ENCODE measurements at regions not wholly inside any gene's neighbourhood (a gene's known extent, or its start where the extent isn't known, plus 50 kb on each side); places are given as distances from the start of the nearest gene placed in this dataset.
A peak's percentile ranks its signal among the peaks of the same experiment; 100 is the strongest.

DNA sequence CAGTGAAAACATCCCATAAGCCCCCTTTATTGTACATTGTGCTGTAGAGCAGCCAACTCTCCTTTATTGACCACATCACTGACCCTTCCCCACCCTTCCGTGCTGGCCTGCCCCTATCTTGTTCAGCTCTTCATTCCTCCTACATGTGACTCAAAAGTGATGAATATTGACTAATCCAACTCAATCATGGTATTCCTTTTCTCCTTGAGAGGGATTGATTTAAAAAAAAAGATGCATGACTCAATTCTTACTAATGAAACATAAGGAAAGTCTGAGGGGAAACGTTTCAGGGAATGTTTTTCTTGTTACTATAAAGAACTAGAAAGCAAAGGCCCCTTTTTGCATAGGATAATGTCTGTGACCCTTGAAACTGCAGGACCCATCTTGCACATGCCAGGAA lies 125.2 kb upstream of the SOX9 start:
- DNase-seq (ENCODE audit: low read depth in 3 of 3, low spot score in 2 of 3), result no peak

DNA sequence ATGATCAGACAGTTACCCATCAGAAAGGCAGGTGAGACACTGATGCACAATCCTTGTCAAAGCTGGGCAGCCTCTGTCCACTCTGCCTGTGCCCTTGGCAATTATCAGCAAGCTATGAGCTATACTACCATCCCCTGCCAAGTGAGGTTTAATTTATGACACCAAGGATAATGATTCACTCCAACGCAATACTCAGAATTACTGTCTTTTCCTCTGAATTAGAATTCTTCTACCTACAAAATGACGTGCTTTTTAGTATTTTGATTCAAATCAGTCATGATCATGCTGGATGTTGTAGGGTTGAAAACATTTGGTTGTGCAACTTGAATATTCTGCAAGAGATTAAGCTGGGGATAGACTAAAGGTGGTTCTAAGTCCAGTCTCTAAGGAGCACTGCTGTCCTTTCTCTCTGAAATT lies 116.8 kb upstream of the SOX9 start:
- no peak for DNase-seq (ENCODE audit: low read depth in 3 of 3, low spot score in 2 of 3)

DNA sequence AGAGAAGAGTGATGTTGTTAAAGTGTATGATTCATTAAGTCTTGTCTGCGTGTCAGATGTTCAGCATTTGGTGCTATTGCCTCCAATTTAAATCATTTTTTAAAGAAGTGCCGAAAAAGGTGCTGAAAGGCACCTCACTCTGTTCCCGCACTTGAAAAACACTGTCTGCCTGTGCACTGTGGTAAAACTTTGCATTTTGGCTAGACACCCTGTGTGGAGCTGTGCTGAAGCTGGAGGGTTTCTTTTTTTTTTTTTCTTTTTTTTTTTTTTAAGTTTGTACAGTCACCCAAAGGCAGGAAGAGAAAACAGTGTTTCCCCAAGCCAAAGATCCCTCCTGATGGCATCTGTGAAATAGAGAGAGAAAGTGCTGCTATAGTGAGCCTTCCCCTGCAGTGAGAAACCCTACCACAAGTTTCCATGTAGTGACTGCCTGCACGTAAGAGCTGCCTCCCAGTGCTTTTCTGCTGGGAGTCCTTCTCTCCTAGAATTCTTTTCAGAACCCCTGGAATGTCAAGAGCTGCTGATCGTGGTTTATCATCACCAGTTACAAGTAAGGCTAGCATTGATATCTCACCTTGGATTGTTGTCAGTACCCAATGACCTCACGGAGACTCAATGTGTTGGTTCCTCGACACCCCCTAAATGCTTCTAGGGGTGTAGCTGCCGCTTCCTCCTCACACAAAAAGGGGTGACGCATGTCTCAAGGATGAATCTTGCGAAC lies 116.0 kb upstream of the SOX9 start:
- no peak for DNase-seq (ENCODE audit: low read depth in 3 of 3, low spot score in 2 of 3)

DNA sequence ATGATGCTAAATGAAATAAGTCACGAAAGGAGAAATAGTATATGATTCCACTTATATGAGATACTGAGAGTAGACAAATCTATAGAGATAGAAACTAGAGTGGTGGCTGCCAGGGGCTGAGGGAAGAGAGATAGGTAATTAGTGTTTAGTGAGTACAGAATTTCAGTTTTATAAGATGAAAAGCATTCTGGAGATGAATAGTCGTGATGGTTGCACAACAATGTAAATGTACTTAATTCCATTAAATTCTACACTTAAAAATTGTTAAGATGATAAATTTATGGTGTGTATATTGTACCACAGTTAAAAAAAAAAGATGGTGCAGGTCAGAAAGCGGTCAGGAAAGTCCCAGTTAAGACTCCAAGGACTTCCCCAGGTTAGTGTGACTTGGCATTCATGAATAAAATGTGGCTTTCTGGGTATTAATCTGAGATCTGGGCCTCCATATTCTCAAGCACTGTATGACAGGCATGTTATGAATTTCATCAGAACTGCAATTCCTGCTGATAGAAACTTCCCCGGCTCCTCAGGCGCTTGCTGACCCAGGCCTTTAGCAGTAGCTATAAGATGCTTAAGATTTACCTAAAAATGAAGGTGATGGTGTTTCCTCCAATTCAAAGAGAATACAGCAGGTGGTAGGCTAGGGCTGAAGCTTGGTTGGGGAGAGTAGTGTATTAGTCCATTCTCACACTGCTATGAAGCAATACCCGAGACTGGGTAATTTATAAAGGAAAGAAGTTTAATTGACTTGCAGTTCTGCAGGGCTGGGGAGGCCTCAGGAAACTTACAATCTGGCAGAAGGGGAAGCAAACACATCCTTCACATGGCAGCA lies 115.3 kb upstream of the SOX9 start:
- no peak for DNase-seq (ENCODE audit: low read depth in 3 of 3, low spot score in 2 of 3)

DNA sequence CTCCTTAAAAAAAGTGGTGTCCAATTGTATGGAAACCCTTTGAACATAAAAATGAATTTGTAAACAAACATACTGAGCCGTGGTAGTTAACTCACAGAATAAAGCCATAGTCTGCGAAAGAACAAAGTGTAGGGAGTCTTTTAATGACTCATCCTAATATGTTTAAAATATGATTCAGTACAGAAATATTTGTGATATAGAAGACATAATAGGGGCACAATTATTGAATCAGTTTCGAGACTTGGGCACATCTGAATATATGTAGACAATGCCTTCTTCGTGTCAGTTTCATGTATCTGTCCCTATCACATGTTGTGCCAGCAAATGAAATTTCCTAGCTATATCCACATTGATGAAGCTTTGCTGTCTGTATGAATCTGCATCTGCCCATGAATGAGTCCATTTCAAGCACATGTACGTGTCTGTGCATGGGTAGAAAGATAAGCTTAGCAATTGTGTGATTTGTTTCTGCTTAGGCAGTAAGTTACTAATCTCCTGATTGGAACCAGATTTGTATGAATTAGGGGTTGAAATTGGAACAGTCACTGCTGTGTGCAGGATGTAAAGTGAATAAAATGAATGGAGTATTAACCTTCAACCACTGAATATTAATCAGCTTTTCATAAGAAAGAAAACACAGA lies 112.5 kb upstream of the SOX9 start:
- DNase-seq (ENCODE audit: low read depth in 3 of 3, low spot score in 2 of 3), result no peak

DNA sequence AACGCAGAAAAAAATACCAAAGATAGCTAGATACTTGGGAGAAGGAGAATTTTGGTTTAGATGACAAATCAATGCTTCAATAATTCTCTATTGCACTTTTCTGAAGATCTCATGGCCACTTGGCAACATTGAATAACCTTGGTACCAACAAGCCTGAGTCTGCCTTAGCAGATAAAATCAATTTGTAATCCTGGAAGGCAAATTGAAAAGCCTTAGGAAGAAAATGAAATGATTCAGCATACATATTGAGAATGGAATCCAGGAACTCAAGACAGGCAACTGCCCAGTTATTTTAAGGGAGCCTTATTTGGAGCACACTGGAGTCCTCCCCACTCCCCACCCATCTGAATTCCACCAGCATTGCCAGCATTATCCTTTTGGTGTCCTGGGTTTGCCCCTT lies 109.3 kb upstream of the SOX9 start:
- no peak for DNase-seq (ENCODE audit: low read depth in 3 of 3, low spot score in 2 of 3)

DNA sequence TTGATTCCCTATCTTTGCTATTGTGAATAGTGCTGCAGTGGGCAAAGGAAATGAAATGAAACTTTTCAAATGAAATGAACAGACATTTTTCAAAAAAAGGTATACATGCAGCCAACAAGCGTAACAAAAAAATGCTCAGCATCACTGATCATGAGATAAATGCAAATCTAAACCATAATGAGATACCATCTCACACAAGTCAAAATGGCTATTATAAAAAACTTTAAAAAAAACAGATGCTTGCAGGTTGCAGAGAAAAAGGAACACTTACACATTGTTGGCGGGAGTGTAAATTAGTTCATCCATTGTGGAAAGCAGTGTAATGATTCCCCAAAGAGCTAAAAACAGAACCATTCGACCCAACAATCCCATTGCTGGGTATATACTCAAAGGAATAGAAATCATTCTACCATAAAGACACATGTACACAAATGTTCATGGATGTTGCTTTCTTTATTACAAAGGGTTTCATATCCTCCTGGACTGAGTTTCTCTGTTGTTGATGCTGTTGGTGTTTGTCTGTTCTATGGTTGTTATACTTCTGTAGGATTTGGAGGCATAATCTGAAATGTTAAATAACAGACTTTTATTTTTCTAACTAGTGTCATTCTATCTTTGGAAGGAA lies 99.3 kb upstream of the SOX9 start:
- DNase-seq (ENCODE audit: low read depth in 3 of 3, low spot score in 2 of 3), result no peak

DNA sequence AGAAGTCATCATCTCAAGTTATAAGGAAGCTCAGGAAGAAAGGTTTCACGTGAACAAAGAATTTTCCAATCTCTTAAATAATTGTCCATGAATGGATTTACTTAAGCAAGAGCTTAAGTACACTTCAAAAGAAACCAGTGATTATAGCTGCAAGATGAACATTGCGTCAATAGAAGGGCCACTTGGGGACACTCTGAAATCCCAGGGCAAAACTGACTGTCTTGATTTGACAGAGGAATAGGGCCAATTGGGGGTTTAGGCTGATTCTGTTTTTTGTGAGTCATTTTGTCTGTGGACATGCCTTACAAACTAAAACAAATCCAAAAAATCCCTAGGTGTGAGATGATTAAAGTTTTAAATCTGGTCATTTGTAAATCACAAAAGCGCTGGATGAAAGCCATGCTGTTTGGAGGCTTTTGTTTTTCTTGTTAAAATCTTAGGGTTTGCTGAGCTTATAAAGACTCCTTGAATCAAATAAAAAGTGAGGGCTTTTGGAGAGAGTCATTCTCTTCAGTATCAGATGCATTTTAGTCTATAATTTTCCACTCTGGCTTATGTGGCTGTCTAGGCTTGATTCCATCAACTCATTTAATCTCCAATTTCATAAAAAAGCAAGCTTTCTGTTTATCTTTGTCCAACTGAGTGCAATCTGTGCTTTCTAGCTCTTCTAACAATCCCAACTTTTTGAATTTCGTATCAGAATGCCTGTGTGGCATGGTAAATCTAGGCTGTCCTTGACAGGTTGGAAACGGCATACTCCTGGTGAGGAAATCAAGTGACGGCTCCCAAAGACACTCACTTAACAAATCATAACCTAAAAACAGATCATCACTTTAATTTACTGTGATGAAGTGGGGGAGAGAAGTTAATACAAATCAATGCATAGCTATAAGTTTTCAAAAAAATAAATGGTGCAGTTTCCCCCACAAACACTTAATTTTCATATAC lies 98.2 kb upstream of the SOX9 start:
- DNase-seq (ENCODE audit: low read depth in 3 of 3, low spot score in 2 of 3), result no peak

DNA sequence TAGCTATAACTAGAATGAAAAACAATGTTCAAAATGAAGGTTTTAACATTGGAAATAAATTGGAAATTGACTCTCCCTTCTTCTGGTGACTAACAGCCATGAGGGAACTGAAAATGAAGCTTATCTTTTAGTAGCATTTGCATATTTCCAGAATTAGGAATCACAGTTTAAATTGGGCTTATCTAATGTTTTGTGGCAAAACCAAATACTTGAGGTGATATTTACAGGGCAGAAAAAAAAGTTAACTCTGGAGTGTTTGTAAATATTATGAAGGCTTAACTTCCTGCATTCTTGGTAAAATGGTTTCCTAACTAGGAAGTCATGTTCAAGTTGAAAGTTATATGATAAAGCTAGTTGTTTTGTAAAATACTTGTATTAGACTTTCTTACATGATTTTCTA lies 96.4 kb upstream of the SOX9 start:
- DNase-seq (ENCODE audit: low read depth in 3 of 3, low spot score in 2 of 3), result no peak

DNA sequence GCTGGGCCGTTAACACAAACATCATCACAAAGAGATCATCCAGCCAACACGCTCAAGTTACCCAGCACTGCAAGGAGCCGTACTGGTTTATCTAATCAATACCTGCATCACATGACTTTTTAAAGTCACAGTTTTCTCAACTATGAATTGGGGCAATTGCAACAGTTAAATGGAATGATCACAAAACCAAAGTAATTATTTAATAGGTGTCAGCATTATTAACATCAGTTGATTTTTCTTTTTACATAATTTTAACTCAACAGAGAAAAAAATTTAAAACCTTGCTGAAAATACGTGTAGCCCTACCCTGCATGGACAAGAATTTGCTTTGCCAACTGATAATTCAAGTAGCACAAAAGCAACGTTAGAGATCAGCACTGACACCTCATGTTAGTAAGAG lies 95.7 kb upstream of the SOX9 start:
- no peak for DNase-seq (ENCODE audit: low read depth in 3 of 3, low spot score in 2 of 3)

DNA sequence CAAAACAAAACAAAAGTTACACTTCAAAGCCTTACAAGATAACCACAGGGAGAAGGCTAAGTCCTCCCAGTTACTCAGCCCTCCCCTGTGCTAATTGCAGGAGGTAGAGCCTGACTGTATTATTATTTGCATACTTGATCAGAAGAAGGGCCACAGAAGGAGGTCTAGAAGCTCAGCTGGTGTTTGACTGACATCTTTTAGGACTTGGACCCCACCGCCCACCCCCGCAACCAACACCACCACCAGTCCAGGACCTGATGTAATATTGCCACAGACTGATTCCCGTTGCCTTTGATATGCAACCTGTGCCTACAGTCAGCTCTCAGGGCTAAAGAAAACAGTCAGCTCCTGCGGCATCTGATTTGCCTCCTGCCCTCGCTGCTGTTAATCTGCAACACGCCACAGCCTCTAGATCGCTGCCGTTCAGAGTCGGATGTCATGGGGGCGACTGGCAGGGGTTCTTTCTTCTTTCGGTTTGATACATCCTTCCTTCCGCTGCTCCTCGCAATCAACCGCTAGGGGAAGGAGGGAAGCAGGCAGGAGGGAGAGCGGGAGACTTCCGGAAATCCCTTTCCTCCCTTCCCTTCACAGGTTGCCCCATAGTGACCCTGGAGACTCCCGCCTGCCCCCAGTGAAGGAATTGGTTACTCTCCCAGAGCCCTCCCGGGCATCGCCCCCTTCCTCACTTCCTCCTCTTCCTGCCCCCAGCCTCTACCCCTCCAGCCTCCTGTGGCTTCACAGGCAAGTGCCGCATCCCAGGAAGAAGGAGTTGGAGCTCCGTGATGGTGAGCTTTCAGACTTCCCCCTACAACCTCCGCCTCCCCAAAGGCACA lies 90.5 kb upstream of the SOX9 start:
- DNase-seq (ENCODE audit: low read depth in 3 of 3, low spot score in 2 of 3), result peak; percentile 36 to 60 (median 41)

DNA sequence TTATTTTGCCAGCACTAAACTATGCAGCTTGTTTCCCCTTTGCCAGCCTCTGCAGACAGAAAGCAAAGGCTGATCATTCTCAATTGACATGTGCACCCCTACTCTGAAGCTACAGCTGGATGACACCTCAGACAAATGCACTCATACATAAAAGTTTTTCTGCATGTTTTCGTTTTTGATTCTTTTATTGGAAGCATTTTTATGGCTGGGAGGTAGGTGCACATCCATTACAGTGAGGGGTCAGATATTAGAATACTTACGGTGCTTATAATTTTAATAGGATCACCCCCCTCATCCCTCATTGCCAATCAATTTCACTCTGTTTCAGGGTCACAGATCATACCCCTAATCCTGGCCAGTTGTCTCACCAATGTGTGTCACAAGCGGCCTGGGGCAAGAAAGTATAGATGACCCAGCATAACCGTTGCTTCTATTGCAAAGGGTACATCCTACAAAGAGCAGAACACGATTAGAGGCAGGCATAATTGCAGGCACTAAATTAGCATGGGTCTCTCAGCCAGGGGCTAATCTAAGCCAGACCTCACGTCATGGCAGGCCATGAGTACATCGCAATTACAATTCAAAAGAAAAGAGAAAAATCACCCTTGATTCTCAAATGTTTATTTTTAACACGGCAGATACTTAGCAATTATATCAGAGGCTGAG lies 89.5 kb upstream of the SOX9 start:
- DNase-seq (ENCODE audit: low read depth in 3 of 3, low spot score in 2 of 3), result no peak

DNA sequence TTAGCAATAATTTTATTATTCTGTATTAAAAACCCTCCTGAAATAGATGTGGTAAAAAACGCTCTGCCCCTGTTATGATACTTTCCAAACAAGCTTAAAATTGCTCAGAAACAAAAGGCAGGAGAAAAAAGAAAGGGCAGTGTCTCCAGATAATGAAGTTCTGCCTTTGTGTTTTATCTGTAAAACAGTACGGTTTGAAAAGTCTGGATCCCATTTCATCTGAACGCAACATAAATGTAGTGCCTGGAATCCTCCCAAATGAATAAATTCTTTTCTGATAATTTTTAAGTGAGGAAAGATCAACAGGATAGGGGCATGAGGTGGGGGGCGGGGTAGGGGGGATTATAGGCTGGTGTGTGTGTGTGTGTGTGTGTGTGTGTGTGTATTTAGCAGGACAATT lies 87.5 kb upstream of the SOX9 start:
- no peak for DNase-seq (ENCODE audit: low read depth in 3 of 3, low spot score in 2 of 3)

DNA sequence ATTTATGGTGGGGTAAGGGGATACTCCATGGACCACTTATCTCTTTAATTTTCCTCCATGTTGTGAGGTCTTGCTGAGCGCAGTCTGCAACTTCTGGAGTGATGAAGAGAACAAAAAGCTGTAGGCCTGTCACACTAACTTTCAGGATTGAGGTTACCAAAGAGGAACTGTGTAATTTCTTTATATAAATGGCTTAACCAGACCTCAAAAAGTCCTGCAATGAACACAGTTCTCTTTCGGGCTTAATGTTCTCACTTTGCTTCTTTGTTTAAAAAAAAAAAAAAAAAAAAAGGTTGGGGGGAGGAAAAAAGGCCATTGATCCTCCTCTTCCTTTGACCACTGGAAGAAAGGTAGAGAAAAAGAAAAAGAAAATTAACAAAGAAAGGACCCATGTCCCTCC lies 86.8 kb upstream of the SOX9 start:
- no peak for DNase-seq (ENCODE audit: low read depth in 3 of 3, low spot score in 2 of 3)

DNA sequence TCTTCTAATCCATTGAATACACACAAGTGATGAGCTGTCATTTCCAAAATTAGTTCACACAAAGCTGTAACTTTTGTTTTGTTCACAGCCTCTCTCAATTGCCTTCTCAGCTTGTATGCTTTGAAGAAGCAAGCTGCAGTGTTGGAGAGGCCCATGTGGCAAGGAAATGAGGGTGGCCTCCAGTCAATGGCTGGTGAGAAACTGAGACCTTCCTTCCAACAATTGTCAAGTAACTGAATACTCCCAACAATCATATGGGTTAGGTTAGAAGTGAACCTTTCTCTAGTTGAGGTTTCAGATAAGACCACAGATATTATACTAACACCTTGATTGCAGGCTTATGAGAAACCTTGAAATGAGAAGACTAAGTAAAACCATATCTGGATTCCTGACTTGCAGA lies 82.4 kb upstream of the SOX9 start:
- DNase-seq (ENCODE audit: low read depth in 3 of 3, low spot score in 2 of 3), result no peak

DNA sequence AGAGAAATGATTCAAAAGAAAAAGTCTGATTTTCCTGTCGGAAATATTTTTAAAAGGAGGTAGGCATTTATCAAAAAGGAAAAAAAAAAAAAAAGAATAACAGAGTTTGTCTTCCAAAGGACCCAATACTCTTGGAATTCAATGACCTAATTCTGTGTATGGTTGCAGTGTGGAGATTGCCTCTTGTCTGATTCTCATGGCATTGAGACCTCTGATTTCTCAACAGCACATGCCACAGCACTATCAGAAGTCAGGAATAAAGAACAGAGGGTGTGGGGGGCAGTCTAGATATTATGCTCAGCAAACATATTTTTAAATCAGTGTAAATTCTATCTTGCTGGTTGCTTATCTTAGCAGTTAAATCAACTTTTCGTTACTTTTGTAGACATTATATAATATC lies 81.3 kb upstream of the SOX9 start:
- no peak for DNase-seq (ENCODE audit: low read depth in 3 of 3, low spot score in 2 of 3)

DNA sequence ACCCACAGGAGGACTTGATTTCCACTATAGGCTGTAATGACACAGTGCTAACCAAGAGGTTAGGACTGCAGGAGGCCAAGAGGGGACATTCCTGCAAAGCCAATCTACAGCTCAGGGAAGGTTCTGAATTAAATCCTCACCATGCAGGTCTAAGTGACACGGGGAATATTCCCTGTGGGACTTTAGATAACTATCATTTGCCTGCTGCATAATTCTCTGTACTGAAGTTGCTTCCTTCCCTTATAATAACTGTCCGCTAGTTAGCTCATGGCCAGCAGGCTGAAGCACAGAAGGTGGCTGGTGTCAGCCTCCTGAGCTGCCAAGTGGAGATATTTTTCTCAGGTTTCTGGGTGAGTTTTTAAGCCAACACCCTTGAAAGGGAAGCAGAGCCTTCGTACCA lies 74.6 kb upstream of the SOX9 start:
- no peak for DNase-seq (ENCODE audit: low read depth in 3 of 3, low spot score in 2 of 3)

DNA sequence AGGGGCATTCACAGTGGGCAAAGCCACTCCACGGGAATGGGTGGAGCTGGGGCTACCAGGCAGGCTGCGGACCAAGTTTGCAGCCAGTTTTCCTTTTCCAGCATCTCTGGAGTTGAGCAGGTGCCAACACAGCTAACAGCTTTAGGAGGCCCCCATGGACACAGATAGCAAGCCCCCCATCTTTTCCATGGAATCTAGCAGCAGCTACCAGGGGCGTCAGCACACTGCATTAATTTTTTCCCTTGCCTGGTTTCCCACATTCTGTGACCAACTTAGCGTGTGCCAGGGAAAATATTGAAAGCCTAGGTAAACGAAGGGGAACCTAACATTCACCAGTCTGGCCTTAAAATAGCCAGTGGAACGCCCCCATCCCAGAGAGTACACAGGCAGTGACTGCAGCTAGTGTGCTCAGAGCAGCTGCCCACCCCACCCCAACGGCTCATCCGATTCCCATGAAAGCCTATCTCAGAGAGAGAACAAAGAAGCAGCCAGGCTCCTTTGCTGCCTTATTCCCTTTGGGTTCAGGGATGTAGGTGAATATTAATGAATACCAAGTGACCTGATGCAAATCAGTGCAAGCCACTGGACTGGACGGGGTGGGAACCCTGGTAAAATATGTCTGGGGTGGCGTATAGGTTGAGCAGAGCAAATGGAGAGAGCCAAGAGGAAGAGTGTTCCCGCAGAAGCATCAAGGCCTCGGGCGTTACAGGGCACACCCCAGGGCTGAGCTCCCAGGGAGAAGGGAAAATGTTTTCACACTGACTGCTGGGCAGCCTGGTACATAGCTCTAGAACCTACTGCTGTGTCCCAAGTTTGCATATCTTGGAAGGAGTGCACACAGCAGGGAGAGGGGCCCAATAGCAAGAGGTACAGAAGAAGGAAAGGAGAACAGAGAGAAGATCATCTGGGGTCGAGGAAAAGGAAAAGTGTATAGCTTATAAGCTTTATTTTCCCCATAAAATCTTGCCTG lies 73.9 kb upstream of the SOX9 start:
- DNase-seq (ENCODE audit: low read depth in 3 of 3, low spot score in 2 of 3), result no peak
